GM19324 (cell line): ENCODE measurements at regions not wholly inside any gene's neighbourhood (a gene's known extent, or its start where the extent isn't known, plus 50 kb on each side); places are given as distances from the start of the nearest gene placed in this dataset.
A peak's percentile ranks its signal among the peaks of the same experiment; 100 is the strongest.
"Not testable (repeated sequence)": the region's sequence is repeated elsewhere in the genome, so short reads cannot be mapped to it uniquely, and the experiment has no call there.

Experiments used
- ATAC-seq: cut with Tn5 transposase; IDR thresholded peaks from one replicate; pipeline ENCODE4 v1.9.1; 2021; ENCODE audit warnings: mild to moderate bottlenecking, moderate library complexity; ENCODE audit not compliant: unreplicated experiment, low FRiP score

DNA sequence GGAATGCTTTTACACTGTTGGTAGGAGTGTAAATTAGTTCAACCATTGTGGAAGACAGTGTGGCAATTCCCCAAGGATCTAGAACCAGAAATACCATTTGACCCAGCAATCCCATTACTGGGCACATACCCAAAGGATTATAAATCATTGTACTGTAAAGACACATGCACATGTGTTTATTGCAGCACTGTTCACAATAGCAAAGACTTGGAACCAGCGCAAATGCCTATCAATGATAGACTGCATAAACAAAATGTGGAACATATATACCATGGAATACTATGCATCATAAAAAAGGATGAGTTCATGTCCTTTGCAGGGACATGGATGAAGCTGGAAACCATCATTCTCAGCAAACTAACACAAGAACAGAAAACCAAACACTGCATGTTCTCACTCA lies 174.8 kb upstream of the KRR1 start:
- ATAC-seq = not testable (repeated sequence)

DNA sequence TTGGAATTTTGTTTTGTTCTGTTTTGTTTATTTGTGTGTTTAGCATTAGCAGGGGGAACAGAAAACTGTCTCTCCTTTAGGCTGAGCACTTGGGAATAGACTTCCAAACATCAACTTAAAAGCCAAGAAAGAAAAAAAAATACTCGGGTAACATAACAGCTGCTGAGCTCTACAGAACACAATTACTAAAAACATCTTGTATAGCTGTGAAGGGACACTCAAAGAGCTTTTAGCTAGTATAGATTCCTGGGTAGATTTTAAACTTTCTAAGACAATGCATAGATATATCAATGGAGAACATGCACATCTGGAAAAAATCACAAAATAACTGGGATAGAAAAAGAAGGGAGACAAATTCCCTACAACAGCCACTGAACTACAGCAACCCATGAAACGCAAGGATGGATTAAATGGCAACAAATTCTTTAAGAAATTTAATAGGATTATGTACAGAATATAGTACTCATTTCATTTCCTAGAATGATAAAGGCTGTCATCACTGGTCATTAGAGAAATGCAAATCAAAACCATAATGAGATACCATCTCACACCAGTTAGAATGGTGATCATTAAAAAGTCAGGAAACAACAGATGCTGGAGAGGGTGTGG lies 174.3 kb upstream of the KRR1 start:
- no peak for ATAC-seq

DNA sequence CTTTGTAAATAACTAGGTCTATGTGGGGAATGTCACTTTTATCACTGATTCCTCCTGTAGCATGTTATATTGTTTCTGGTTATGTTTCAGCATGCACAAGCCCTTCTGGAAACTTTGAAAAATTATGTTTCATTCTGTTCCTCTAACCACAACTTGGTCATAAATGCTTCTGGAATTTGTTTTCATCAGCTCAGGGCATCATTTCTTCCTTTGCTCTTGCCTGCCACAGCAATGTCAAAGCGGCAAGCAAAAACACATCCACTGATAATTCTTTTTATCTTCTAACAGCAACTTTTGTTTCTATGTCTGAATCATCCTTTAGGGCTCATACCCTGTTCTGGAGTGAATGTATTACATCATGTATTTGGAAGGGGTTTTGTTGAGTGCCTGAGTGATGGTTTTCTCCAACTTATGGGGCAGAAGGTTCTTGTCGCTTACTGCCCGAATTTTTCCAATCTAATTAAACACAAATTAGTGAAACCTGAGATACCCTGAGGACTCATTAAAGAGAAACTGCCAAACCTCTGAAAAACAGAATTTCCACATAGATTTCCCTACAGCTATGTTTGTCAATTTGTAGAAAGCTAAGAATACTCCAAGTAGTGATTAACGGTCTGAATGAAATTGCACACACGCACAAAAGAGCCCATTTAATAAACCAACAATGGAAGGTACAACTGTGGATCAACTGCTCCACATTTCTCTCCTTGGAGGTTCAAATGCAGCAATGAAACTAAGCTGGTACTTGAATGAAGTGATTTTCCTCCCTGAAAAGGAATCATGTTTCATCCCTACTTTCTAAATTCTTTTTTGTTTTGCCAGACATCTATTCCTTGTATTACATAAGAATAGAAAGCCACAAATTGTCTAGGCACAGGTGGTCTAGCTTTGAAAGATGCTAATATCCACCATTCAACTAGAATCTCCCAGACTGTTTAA lies 173.5 kb upstream of the KRR1 start:
- no peak for ATAC-seq

DNA sequence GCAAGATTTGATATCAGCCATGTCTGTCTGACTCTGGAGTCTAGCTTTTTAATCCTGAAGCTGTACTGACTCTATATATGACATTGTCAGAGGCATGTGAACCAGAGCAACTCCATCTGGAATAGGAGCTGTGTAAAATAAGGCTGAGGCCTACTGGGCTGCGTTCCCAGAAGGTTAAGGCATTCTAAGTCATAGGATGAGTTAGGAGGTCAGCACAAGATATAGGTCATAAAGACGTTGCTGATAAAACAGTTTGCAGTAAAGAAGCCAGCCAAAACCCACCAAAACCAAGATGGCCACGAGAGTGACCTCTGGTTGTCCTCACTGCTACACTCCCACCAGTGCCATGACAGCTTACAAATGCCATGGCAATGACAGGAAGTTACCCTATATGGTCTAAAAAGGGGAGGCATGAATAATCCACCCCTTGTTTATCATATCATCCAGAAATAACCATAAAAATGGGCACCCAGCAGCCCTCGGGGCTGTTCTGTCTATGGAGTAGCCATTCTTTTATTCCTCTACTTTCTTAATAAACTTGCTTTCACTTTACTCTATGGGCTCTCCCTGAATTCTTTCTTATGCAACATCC lies 172.7 kb upstream of the KRR1 start:
- ATAC-seq = not testable (repeated sequence)

DNA sequence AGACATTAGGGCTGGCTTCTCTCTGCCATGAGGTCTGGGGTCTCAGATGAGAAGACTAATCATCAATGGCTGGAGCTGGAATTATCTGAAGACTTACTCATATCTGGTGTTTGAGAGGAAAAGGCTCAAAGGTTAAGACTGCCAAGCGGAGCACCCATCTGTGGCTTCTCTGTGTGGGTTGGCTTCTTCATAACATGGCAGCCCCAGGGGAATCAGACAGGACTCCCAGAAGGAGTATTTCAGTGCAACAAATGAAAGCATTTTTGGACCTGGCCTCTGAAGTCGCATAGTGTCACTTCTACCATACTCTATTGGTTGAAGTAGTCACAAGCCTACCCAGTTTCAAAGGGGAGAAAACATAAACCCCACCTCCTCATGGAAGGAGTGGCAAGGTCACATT lies 171.8 kb upstream of the KRR1 start:
- ATAC-seq = no peak

DNA sequence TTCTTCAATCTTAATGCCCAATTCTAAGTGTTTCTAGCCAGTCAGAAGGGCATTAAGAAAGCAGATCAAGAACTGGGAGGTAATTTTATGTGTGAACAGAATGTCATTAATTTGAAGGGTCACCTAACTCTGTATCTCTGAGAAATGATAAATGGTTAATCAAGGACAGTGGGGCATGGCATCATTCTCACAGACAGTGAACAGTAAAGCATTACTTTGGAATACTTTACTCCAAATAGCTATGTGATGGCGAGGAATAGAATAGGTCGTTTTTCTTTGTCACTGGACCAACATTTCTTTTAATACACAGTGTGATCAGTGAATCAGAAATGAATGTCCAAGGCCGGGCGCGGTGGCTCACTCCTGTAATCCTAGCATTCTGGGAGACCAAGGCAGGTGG lies 166.1 kb upstream of the KRR1 start:
- ATAC-seq = no peak

DNA sequence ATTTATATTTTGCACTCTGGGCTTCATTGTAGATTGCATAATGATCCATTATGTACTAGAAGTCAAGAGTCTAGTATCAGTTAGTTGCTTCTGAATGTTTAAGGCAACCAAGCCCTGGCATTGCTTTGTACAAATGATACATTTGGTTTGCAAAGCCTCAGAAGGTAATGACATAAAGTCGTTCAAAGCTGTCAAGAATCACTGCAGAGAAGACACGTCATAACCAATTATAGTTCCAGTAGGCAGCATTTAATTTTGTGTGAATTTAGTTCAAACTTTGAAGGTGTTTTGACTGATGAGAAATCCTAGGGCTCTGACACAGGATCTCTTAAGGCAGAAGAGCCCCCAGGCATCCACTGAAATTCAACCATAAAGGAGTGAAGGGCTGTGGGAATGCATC lies 163.0 kb upstream of the KRR1 start:
- ATAC-seq = no peak

DNA sequence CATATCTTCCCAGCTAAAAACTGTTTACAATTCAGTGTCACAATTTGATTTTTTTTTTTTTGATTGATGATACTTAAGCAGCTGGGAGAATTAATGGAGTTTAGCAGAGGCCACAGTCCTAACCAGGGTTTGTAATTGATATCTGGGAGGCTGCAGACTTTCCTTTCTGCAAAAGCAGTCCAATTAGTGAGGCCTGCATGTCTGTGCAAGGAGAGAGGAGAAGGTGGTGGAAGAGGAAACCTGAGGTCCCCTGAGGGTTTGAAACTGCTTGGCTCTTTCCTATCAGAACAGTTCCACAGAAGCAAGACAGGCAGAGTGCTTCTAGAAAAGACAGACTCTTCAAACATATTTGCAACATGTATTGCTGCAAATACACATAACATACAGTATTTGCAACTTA lies 160.8 kb upstream of the KRR1 start:
- ATAC-seq = no peak

DNA sequence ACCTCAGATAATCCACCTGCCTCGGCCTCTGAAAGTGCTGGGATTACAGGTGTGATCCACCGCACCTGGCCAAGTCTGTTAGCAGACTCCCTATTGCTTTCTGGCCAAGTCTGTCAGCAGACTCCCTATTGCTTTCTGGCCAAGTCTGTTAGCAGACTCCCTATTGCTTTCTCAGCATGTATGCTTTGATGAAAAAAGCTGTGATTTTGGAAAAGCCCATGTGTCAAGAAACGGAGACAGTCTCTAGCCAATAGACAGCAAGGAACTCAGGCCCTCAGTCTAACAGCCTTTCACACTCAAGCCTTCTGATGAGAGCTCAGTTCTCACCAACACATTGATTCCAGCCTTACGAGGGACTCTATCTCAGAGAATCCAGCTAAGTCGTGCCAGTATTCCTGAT lies 158.8 kb upstream of the KRR1 start:
- no peak for ATAC-seq

DNA sequence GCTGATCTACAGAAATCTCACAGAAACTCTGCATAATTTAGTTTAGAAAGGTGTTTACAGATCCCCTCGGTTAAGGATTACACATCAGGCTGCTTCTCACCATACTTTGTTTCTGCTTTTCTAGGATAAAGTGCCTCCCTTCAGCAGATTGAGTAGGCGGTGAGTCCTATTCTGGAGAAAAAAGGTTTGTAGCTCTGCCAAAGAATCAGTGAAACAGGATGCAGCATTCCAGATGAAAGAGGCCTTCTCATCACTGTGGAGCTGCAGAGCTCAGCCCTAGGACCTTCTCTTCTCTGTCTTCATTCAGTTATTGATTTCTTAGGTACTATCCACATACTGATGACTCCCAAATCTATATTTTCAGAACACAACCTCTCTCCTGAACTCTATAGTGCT lies 155.5 kb upstream of the KRR1 start:
- ATAC-seq = no peak

DNA sequence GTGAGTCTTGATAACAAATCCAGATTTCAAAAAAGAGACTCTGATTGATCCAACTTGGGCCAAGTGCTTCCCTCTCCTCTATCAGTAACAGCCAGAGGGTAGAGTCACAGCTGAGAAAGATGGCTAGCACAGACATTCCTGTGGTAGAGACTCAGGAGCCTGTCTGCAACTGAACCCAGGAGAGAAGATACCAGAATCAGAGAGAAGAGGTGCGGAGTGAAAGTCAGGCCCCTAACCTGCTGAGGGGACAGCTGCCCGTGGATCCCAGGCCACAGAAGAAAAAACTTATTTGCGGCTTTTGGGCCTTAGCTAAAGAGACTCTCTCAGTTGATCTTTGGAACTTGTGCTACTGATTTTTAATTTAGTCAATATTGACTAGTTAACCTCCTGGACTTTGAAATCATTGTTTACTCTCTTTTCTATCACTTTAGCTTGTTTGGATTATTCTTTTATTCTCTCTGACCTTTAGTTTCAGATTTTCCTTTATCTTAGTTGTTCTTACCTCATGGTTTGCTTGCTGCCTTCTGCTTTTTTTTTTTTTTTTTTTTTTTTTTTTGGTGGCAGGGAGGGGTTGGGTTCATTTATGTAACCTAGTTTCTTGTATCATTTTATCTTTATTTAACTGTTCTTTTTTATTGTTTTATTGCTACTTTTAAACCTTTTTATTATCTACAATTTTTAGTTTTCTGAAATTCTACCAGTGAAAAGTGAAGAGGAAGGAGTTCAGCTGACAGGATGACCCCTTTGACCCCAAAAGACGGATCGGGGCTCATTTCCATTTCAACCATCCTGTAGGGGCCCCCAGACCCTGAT lies 154.9 kb upstream of the KRR1 start:
- no peak for ATAC-seq

DNA sequence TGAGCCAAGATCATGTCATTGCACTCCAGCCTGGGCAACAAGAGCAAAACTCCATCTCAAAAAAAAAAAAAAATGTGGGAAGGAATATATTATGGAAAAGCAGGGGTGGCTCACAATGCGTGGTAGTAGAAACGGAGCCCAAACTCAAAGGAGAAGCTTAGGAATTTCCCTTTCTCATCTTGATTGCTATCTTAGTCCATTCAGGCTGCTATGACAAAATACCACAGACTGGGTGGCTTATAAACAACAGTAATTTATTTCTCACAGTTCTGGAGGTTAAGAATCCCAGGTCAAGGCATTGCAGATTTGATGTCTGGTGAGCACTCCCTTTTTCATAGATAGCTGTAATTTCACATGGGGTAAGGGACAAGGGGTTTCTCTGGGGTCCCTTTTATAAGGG lies 153.8 kb upstream of the KRR1 start:
- ATAC-seq = no peak

DNA sequence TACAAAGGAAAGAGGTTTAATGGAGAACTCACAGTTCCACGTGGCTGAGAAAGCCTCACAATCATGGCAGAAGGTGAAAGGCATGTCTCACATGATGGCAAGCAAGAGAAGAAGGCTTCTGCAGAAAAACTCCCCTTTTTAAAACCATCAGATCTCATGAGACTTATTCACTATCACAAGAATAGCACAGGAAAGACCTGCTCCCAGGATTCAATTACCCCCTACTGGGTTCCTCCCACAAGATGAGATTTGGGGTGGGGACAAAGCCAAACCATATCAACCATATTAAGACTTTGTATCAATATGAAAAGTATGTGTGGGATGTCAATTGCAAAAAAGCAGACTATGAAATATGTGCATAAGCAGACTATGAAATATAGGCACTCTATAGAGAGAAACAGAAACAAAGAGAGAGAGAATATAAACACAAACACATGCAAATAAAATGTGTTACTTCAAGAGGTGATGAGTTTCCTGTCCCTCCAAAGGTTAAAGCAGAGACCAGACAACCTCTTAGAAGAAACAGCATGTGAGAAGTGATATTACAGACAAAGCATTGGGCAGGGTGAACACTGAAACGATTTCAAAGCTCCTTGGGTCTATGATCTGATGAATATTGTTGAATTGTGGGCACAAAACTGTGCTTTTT lies 151.2 kb upstream of the KRR1 start:
- ATAC-seq = peak; percentile 49

DNA sequence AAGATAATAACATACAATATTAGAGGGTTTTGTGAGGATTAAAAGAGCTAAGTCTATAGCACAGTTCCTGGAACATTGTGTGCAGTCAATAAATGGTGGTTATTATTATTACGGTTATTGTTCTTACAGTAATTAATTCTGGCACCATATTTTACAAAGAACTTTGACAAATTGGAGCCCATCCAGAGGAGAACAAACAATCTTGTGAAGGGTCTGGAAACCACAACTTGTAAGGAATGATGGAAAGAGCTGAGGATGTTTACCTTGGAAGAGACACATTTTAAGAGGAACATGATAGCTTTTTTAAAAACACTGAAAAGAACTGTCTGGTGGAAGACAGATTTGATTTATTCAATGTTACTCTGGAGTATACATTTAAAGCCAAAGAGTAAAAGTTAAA lies 150.5 kb upstream of the KRR1 start:
- no peak for ATAC-seq

DNA sequence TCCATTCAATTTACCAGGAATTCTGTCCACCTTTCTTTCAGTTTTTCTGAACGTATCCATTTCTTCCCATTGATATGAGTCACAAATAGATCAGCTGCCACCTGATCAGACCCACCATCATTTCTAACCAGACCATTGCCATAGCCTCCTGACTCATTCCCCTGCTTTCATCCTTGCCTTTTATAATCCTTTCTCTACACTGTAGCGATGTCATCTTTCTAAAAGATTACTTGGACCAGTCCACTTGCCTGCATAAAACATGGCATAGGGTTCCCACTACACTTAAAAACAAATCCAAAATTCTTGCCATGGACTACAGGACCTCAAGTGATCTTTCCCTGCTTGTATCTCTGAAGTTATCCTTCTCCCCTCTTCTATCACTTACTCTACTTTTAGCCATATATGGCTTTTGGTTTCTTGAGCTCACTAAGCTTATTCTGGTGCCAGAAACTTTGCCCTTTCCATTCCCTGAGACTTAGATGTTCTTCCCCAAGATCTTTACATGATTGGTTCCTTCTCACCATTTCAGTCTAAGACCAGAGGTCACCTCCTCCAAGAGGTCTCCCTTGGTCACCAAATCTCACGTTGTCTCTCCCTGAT lies 149.5 kb upstream of the KRR1 start:
- no peak for ATAC-seq

DNA sequence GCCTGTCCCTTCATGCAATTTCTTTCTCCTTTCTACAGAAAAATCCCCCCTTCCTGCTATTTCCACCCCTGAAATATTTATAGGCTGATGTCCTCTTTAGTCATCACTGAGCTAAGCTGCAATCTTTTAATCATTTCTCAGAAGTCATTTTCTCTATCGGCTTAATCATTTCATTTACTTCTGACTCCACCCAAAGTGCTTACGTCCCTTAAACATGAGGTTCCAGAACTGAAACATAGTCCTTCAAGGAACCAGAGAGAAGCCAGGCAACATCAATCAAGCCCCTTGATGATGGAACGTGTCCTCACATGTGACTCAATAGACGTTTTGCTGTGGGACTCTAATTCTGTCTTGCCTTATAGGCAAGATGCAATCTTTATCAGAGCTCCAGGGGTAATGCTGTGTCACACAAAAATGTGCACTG lies 148.7 kb upstream of the KRR1 start:
- no peak for ATAC-seq

DNA sequence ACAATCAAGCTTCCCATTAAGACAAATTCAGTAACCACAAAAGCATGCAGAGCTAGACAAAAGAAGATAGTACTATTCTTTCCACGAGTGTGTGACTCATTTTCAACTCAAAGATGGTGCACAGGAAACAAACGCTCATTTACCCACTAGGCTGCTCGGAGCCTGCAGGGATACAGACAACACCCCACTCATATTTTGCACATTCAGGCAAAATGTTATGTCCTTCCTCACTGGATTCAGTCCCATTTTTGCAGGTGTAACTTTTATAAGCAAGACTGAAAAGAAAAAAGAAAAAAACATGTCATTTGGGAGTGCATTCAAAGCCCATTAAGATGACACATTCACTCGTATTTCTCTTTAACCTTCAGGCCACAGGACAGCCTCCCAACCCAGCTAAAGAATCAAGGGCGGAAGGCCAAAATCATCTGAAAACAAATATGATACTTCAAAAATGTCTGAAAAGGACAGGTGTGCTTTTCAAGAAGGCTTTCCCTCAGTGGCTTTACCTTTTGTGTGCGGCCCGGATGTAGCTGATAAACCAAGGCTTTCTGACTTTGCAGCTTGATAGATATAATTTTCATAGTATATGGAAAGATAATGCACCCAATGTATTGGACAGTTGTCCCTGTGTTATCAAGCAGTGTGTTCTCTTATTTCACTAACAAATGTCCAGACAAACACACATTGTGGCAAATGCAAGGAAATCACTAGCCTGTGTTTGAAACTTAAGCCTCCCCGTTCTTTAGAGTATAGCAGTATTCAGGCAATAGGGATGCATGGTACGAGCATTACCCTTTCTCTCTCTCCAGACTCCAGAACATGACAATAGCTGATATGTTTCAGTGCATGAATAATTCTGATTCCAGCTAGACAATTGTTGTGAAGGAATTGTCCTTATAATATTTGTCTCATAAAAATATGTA lies 147.8 kb upstream of the KRR1 start:
- no peak for ATAC-seq

DNA sequence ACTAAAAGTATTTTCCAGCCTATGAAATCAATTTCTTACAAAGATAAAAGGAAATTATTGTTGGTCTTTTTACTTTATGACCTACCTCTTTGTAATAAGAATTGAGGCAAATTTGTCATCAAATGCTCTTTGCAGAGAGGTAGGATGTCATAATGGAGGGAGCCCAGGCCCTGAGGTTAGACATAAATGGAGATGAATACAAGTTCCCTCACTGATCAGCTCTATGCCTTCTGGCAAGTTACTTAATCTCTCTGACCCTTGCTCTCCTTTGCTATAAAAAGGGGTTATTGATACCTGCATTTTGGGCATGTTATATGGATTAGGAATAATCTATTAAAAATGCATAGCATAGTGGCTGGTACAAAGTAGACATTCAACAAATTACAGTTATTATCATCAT lies 146.9 kb upstream of the KRR1 start:
- no peak for ATAC-seq

DNA sequence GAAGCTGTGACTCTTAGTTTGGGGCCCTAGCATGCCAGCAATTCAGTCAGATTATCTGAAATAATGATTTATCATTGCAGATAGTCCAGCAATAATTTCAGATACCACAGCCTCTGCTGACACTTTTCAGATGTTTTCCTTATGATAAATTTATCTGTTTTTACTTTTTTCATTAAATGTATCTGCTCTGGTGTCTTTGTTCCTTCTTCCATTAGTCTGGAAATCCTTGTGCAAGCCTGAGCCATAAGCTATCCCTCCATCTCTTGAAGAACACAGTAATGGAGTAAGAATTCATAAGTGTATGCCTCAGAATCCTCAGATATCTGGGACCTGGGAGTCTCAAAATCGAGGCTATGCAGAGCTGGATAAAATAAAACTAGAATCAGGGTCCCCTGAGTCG lies 146.4 kb upstream of the KRR1 start:
- no peak for ATAC-seq
